COLO668 (cell line): ENCODE measurements at regions not wholly inside any gene's neighbourhood (a gene's known extent, or its start where the extent isn't known, plus 50 kb on each side); places are given as distances from the start of the nearest gene placed in this dataset.

Experiments
- DNase-seq: peaks from one replicate; lab custom pipeline; 2025; ENCODE audit not compliant: unreplicated experiment; lab: John Stamatoyannopoulos, UW

GRCh38 chr11:19294444-19294843, 53.7 kb upstream of the E2F8 start:
- no peak for DNase-seq

- no peak for DNase-seq
Observed at GRCh38 chr11:19291064-19291463, 50.3 kb upstream of the E2F8 start.
